Stimulated activated CD4-positive, alpha-beta T cell treated with anti-CD3 and anti-CD28 coated beads, Interleukin-1b, Interleukin-23, amount 100 ng/mL, for 4 hours (primary cell): ENCODE measurements at regions not wholly inside any gene's neighbourhood (a gene's known extent, or its start where the extent isn't known, plus 50 kb on each side); places are given as distances from the start of the nearest gene placed in this dataset.
"Not testable (repeated sequence)": the region's sequence is repeated elsewhere in the genome, so short reads cannot be mapped to it uniquely, and the experiment has no call there.

Experiments used
- DNase-seq, 2 donors: peaks; one replicate each; pipeline ENCODE4 v3.0.0-alpha.2; 2020; ENCODE audit warnings: low read depth in 2 of 2

DNA sequence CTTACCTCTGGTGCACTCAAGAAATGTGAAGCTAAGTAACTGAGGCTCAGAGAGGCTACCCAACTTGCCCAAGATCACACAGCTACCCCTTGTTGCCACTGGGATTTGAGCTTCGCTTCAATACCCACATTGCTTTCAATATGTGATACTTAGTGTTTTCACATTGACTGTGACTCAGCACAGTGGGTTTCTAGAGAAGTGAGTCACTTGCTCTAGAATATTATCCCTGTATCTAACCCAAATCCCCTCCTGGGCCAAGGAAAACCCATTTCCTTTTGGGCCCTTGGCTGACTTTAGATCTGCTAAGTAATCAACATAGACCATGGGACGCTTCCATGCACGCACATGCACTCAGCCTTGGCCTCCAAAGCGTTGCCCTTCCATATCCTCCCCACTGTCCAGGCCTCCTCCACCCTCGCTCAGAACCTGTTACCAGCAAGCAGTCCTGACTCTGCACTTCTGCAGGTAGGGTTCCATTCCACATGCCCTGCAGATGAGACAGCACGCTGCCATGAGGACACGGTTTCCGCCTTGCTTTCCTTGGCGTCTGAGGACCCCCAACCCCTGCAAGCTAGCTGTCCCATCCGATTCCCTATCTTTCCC, 87.7 kb upstream of the CHST15 start:
- DNase-seq, result no peak

DNA sequence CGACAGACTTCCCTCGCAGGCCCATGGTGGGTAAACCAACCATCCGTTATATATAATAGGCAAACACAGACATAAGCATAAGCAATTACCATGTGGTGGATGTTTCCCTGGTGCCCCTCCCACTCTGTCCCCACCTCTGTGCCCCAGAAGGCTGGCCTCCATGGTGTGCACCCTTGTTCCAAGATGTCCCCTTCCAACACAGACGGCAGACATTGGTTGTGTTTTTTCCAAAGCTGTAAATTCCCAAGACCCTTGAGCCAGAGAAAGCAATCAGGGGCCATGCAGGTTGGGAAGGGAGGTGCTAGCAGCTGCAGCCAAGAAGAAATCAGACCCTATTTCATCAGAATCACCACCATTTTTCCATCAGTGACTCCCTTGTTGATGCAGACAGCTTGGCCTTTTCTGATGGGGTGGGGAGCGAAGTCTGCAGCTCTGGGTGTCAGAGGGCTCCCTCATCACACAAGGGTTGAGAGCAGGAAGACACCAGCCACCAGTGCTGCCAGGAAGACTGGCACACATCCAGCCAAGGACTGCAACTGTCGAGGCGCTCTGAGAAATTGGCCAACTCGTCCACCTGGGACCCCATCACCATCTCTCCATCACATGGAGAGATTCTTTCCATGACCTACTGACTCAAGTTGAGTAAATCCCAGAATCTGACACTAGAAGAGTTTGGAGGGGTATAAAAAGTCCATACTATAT, 86.8 kb upstream of the CHST15 start:
- DNase-seq, result no peak

DNA sequence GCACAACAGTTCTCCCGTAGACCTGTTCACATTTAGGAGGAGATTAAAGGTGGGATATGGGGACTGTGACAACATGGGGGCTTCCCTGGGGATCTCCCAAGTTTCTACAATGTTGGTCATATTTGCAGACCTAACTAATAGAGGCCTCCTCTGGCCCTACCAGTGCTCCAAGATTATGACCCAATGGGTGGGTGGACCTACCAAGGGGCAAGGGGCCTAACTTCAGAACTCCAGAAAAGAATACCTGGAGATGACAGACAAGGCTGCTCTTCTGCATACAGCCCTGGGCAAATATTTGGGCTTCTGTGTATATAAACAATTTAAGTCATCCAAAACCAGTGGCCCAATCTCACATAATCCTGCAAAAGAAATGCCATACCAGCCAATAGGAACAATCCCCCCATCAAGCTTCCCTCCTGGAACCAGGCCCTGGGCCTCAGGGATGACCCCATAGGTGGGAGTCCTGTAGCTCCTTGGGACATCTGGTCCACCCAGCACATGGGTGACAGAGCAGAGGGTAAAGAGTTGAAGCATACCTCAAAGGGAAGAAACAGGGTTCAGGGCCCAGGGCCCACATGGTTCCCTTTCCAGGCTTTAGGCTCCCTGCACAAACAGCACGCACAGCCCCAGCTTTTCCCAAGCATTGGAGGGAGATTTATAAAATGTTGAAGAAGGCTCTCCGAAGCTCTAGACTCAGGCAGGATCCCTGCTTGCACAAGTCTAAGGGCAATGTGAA, 86.1 kb upstream of the CHST15 start:
- DNase-seq, result no peak

DNA sequence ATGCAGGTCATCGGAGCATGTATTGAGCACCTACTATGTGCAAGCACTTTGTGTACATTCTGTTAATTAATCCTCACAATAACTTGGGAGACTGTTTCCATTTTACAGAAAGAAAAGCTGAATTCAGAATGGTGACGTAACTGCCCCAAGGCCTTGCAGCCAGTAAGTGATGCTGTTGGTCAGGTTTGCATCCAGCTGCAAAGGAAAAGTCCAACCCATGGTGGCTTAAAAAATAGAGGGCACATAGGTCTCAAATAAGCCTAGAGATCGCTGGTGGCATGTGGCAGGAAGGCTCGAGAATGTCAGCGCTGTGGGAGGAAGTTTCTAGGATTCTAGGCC, 83.8 kb upstream of the CHST15 start:
- DNase-seq, result no peak

DNA sequence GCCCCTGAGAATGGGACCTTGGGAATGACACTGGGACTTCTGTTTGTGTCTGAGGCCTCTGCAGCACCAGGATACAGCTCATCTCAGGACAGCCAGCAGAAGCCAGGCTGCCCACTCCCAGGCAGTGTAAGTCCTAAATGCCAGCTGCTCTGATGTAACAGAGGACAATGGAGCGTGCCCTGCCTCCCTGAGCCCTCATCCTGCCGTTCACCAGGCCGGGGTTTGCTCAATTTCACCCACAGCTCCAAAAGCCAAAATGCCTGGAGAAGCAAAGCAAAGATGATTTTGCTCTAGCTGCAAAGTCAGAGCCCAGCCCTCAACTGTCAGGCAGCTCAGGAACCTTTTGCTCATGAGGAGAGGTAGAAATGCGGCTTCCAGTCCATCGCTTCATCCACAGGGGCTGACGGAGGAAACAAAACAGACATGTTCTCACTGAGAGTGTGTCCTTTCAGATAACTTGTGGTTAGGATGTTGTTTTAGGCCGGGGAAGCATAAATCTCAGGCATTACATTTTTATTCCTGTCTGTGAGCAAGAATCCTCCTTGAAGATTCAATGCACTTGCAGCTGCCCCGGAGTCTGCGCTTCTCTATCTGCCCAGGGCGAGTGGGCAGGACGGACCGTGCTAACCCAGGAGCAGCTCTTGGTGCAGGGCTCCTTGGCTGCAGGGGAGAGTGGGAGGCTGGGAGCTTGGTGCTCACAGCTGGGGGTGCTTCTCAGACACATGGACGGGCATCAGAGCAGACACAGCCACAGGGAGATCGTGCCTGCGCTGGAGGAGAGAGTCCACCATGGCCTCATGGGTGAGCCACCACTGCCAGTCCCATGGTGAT, 83.2 kb upstream of the CHST15 start:
- no peak for DNase-seq

DNA sequence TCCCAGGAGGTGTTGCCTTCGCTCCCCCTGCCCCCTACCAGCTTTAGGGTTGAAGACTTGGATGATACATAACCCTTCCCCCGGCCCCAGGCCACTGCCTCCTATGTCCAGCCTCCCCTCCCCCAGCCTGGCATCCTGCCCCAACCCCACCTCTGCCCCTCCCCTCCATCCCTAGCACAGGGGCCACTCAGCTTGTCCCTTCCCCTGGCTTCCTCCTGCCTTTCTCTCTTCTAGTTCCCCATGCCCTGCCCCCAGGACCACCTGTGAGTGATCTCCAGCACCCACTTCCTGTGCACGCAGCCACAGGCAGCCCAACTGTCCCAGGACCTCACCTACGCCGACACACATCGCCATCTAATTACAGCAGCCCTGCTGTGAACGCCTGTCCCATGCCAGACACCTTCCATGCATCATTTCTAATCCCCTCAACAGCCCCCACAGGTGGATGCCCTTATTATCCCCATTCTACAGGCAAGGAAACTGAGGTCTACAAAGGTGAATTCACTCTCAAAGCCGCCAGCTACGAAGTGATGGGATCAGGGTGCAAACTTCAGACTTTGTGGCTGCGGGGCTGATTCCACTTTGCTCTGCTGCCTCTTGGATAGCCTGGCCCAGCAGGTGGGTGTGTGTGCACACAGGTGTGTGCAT, 82.4 kb upstream of the CHST15 start:
- no peak for DNase-seq

DNA sequence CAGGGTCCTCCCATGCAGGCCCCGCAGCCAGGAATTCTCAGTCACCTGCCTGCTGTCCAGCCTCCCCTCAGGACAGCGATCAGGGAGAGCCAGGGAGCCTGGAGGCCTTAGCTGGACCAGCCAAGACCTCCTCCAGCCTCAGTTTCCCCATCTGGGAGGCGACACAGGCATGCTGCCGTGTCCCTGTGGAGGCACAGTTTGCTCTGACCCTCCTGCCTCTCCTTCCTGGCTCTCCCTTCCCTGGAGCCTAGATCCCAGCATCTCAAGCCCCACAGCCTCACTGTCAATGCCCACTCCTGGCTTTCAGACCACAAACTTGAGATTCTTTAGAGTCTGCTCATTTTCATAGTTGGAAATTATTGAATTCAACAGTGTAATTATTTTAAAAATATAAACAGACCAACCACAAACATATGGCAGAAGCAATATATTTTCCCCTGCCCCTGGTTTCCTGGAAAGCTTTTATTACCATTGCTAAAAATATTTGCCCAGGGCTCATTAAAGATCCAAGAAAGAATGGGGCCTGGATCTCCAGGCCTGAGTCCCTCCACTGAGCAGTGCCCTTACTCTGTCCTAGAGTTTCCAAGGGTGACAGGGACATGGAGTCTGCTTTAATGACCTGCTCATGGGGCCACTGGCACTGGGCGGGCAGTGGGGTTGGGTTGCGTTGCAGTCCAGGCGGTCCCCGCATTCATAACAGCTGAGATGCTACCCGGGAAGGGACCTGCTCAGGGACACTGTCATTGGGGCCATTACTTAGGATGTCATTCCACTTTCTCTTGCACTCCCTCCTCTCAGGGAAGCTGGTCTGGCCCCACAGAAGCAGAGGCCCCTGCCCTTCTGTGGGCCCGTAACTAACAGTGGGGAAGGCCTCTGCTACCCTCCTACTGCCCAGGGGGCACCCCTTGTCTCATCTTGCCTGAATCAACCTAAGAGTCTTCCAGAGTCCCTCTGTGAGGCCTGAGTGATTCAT, 81.6 kb upstream of the CHST15 start:
- no peak for DNase-seq

DNA sequence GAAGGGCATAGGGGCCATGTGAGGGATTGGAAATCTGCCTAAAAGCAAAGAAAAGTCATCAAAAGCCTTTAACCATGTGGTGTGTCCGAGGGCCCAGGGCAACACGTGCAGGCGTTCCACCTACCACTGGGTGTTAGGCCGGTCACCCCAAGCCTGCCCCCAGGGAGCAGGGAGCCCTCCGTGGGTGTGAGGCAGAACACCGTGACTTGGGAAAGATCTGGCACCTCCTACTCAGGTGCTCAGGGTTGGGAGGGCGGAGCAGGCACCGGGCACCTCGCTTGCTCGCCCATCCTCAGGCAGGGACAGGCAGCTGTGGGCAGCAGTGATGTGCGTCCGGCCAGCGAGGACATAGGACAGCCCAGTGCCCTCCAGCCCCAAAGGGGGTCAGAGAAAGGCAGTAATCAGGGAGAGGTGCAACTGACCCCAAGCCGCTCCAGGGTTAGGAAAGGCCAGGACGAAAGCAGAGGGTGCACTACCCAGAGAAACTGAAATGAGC, 80.7 kb upstream of the CHST15 start:
- no peak for DNase-seq

DNA sequence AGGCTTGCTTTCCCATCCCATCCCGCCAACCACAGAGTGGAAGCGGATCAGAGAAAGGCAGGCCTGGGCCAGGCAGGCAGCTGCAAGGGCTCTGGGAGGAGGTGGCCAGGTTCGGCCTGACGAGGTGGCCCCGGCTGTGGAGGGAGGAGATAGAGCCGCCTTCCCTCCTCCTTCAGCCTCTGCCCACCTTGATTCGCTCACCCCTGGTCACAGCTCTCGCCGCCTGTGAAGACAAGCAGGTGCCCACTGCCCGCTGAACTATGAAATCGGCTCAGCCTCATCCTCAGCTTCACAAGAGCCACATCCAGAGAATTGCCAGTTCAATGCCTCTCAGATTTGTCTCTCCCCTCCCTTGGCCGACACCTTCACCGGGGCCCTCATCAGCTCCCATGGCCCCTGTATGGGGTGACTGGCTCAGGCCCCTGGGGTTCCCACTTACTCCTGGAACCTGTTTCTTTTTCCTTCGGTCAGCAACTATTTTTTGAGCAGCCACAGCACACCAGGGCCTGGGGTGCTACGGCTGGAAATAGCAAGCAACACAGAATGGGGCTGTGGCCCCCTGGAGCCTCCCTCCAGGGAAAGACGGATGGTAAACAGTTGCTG, 80.0 kb upstream of the CHST15 start:
- DNase-seq, result no peak

DNA sequence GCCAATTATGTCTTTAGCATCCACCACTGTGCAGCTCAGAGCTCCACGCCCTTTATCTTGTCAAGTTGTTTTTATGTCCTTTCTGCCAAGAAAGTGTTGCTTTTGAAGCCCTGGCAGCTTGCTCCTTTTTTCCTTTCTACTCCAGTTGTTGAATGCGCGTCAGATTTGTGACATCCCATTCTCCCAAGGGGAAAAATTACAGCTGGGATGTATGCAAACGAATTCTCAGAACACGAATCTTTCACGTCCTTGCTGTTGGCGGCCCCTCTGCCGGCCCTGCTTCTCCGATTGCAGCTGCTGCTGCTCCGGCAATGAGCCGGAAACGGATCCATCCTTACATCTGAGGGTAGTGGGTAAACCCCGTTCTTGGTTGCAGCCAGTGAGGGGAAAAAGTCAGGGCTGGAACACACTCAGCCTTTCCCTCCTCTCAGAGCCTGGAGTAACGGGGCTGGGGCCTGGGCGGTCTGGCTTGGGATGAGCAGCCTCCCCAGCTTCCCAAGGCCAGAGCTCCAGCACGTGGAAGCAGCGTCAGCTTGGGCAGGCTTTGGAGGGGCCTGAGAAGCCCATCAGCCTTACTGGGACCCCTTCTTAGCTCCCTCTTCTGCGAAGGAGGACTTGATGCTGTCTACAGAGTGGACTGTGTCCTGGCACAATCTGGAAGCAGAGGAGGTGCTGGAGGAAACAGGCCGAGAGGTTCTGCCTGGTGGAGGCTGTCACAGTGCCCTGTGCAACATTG, 79.0 kb upstream of the CHST15 start:
- no peak for DNase-seq

DNA sequence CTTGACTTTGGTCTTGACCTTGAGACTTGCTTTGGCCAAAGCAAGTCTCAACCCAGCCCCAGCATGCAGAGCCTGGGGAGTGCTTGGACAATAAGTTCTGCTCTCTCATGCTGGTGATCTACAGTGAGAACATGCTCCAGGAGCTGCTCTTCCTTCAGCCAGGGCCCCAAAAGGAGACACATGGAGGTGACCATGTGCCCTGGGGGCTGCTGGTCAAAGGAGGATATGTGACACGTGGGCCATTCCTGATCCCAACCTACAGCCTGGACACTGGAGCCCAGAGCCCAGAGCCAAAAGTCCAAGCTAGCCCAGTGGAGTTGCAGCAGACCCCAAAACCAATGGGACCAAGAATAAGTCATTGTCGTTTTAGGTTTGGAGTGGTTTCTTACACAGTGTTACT, 78.2 kb upstream of the CHST15 start:
- DNase-seq, result no peak

DNA sequence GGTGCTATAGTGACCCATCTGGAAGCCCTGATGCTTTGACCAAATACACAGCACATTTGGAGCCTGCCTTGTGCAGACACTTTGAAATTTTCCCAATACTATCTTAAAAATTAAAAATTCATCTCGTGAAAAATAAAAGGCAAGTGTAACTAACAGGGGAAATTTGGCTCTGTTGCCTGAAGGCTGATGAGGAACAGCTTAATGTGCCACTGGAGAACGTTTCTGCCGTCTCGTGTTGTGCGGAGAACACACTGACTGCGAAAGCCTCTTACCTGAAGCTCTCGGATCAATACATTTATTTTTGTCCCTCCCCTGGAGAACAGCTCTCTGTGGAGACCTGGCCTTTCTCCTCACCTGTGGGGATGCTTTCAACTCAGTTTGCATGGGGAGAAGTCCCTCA, 77.2 kb upstream of the CHST15 start:
- no peak for DNase-seq

DNA sequence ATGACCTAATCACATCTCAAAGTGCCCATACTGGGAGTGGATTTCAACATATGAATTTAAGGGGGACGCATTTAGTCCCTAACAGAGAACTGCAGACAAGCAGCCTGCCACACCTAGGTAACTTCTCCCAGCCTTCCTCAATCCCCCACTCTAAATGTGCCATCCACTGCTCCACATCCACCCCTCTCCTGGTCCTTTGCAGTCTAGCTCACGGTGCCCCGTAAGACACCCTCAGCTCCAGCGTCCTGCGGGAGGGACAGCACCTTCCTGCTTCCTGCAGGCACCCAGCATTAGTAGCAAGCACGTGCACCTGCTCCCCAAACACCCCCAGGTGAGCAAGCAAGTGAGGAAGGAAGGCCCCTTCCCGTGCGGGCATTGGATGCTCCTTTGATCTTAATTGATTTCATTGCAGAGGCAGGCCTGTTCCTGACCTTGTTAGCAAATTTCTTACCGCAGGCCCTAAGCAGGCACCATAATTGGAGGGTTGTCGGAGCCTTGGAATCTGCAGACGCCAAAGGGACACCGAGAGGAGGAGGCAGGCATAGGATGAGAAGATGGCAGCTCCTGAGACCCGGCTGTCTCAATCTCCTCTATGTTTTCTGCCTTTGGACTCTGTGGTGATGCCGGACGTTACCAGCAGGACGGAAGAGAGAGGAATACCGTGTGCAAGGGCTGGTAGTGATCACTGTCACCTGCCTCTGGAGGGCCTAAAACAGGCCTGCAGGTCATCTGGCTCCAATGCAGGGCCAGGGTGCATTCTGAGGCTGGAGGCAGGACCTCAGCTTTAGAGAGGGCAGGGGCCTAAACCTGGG, 75.8 kb upstream of the CHST15 start:
- no peak for DNase-seq

DNA sequence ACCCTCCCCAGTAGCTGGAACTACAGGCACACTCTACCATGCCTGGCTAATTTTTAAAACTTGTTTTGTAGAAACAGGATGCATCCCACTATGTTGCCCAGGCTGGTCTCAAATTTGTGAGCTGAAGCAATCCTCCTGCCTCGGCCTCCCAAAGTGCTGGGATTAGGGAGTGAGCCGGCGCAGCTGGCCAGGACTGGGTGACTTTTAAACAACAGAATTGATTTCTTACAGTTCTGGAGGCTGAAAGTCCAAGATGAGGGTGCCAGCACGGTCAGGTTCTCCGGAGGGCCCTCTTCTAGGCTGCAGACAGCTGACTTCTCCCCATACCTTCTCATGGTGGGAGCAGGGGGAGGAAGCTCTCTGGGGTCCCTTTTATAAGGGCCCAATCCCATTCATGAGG, 75.2 kb upstream of the CHST15 start:
- DNase-seq, result no peak

DNA sequence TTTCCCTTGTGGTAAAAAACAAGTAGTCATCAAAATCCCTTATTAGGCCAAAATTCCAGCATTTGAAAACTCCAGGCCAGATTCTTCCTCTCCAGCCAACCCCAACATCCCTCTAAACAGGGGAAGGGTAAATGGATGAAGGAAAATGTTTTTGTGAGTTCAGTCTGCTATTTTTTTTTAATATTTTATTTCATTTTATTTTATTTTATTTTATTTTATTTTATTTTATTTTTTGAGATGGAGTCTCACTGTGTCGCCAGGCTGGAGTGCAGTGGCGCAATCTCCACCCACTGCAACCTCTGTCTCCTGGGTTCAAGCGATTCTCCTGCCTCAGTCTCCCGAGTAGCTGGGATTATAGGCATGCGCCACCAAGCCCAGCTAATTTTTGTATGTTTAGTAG, 74.5 kb upstream of the CHST15 start:
- not testable (repeated sequence) for DNase-seq

DNA sequence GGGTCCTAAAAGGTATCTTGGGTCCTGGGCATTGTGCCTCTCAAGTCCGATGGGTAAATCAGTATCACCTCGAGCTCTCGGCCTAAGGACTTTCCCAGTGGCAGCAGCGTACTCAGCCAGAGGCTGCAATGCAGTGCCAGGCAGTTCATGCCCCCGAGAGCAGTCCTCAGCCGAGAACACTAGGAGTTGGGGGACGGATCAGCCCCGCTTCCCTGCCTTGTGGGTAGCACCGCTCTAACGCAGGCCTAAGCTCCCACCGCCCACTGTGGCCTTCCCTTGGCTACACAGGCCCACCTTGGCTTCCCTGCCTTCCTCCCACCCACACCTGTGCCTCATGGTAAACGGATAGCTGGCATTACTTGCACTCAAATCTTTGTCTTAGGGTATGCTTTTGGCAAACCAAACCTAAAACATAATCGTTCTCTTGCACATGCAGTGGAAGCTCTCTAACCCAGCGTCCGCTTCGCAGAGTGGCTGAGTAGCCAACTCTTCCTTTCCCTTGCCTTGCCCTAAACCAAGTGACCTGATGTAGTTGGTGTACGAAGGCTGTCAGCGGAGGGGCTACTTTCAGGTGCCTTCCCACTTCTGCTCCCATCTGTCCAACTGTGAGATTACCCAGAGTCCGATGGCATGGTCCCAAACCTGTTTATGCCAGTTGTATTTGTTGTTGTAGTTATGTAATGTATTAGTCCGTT, 73.2 kb upstream of the CHST15 start:
- DNase-seq, result no peak

DNA sequence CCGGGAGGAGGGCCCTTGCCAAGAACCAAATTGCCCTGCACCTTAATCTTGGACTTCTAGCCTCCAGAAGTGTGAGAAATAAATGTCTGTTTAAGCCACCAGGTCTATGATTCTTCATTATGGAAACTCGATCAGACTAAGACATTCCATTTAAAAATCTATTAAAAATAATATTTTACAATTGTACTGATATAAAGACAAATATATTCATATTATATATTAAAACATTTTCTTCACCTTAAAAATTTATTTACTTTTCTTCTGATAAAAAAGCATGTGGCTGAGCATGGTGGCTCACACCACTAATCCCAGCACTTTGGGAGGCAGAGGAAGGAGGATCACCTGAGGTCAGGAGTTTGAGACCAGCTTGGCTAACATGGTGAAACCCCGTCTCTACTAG, 72.4 kb upstream of the CHST15 start:
- no peak for DNase-seq

DNA sequence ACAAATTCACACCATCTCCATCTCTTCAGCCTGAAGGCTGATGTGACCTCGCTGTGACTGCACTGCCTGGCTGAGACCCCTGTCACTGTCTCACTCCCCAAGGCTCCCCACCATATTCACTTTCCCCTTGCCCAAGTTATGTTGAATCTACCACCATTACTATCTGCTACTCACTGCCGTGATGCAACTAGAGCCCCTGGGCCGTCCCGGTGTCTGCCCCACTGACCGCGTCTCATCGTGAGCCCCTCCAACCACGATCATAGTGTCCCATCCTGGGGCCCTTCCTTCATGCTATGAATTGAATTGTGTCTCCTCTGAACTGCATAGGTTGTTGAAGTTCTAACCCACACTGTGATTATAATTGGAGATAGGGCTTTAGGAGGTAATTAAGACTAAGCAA, 71.9 kb upstream of the CHST15 start:
- no peak for DNase-seq
